Fibroblast of mammary gland (primary cell): ENCODE measurements at regions not wholly inside any gene's neighbourhood (a gene's known extent, or its start where the extent isn't known, plus 50 kb on each side); places are given as distances from the start of the nearest gene placed in this dataset.
"Not testable (repeated sequence)": the region's sequence is repeated elsewhere in the genome, so short reads cannot be mapped to it uniquely, and the experiment has no call there.

Experiments used
- DNase-seq: peaks from one replicate; pipeline ENCODE4 v3.0.0-alpha.2; 2010; ENCODE audit warnings: low read depth
- H3K4me3 ChIP-seq: 2 replicates; pipeline ENCODE4 v1.5.1; 2011; ENCODE audit warnings: low read depth, mild to moderate bottlenecking, low read length, moderate library complexity; ENCODE audit not compliant: control insufficient read depth
- TF ChIP-seq, protein P1 (sequence below): conservative IDR thresholded peaks from 2 replicates; pipeline ENCODE4 v1.5.1; 2011; ENCODE audit warnings: low read depth, low read length, inconsistent platforms; ENCODE audit not compliant: control insufficient read depth, insufficient read depth

DNA sequence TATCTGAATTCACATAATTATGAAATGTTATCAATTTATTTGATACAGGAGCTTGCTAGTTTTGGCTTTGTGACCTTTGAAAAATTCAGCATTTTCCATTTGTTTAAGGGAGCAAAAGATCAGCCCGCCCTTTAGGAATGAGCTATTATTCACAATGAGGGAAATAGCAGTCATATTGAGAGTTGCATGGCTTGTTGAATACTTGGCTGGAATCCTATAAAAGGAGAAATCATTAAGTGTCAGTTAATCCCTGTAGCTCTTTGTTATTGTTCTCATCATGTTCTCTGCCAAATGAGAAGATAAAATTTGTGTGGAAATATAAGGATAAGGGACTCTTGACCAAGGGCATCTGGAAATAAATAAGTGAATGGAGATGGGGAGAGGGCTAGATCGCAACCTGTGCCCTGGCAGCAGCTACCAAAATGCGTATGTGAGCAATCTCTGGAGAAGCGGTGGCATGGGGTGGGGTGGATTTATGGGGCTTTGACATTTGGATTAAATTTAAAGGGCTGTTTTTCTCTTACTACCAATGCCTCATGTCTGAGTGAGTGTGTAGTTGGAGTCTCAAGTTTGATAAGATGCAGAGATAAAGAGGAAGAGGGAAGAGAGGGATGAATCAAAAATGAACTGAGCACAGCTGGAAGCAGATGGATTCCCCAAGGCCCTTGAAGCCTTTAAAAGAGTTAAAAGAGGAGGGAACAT lies 237.6 kb downstream of the NNT start:
- TF ChIP-seq, protein P1, sequence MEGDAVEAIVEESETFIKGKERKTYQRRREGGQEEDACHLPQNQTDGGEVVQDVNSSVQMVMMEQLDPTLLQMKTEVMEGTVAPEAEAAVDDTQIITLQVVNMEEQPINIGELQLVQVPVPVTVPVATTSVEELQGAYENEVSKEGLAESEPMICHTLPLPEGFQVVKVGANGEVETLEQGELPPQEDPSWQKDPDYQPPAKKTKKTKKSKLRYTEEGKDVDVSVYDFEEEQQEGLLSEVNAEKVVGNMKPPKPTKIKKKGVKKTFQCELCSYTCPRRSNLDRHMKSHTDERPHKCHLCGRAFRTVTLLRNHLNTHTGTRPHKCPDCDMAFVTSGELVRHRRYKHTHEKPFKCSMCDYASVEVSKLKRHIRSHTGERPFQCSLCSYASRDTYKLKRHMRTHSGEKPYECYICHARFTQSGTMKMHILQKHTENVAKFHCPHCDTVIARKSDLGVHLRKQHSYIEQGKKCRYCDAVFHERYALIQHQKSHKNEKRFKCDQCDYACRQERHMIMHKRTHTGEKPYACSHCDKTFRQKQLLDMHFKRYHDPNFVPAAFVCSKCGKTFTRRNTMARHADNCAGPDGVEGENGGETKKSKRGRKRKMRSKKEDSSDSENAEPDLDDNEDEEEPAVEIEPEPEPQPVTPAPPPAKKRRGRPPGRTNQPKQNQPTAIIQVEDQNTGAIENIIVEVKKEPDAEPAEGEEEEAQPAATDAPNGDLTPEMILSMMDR = no peak
- no peak overlapping the region for H3K4me3 ChIP-seq
- DNase-seq = peak; percentile 53

DNA sequence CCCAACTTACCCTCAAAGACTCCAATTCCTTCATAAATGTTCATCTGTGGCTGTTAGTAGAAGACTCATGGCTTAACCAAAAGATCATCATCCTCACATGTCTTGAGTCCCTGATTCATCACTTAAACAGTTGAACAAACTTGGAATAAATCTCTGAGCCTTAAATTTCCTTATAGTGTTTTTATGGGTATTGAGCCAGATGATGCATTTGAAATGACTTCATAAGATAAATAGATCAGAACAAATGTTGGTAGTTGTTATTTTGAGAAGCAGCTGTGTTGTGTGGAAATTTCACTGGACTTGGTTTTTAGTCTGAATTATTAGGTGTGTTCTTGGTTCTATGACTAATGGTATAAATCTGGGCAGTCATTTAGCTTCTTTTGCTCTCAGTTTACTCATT lies 236.2 kb downstream of the NNT start:
- TF ChIP-seq, protein P1 = no peak
- DNase-seq = peak; percentile 98

DNA sequence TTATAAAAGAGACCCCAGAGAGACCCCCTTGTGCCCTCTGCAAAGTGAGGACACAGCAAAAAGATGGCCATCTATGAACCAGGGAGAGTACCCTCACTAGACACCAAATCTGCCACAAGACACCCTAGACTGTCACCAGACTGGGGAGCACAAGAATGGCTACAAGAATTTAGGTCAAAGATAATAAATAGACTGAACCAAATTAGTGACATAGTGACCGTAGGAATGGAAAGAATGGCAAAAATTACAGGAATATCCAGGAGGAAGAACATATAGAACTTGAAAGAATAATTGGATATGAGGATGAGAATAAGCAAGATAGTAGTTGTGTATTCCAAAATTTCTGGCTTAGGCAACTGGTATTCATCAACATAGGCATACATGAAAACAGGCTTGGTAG lies 235.0 kb downstream of the NNT start:
- TF ChIP-seq, protein P1 = no peak
- no peak for DNase-seq
- no peak overlapping the region for H3K4me3 ChIP-seq

More for the DNA sequence above, 236.2 kb downstream of the NNT start:
- H3K4me3 ChIP-seq = no peak overlapping the region

DNA sequence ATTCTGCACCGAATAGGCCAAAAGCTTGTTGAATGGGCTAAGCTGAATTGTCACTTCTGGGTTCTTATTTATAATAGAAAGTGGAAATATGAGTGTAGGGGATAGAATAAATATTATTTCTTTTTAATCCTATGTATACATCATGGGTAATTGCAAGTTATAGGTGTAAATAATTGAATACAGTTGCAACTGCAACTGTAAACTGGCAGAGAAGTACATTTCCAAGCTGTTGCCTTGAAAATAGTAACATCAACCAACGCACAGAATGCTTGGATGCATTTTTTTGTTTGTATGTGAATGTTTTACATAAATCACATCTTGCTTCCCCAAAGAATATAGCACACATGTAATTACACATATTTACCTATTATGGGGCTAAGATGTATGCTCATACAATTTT lies 234.1 kb downstream of the NNT start:
- TF ChIP-seq, protein P1 = no peak
- no peak for DNase-seq

DNA sequence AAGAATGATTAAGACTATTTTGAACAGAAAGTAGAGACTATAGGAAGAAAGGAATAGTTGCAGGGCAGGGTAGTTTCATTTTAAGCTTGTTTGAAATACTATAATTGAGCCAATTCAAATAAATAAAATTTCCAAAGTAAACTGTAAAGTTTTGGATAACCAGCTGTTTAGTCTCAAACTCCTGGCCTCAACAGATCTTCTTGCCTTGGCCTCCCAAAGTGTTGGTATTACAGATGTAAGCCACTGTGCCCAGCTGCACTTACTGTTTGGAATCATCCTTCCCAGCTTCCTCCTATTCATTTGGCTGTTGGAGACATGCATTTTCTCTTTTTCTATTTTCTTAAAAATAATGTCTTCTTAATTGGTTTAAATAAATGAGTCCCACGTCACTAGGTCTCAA lies 231.0 kb downstream of the NNT start:
- H3K4me3 ChIP-seq = no peak overlapping the region
- TF ChIP-seq, protein P1 = no peak
- no peak for DNase-seq

More for the DNA sequence above, 234.1 kb downstream of the NNT start:
- no peak overlapping the region for H3K4me3 ChIP-seq

DNA sequence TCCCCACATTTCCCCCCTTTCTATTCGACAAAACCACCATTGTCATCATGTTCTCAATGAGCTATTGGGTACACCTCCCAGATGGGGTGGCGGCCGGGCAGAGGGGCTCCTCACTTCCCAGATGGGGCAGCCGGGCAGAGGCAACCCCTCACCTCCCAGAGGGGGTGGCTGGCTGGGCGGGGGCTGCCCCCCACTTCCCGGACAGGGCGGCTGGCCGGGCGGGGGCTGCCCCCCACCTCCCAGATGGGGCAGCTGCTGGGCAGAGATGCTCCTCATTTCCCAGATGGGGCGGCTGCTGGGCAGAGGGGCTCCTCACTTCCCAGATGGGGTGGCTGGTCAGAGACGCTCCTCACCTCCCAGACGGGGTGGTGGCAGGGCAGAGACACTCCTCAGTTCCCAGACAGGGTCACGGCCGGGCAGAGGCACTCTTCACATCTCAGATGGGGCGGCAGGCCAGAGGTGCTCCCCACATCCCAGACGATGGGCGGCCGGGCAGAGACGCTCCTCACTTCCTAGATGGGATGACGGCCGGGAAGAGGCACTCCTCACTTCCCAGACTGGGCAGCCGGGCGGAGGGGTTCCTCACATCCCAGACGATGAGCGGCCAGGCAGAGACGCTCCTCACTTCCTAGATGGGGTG lies 221.5 kb downstream of the NNT start:
- not testable (repeated sequence) for H3K4me3 ChIP-seq, DNase-seq

DNA sequence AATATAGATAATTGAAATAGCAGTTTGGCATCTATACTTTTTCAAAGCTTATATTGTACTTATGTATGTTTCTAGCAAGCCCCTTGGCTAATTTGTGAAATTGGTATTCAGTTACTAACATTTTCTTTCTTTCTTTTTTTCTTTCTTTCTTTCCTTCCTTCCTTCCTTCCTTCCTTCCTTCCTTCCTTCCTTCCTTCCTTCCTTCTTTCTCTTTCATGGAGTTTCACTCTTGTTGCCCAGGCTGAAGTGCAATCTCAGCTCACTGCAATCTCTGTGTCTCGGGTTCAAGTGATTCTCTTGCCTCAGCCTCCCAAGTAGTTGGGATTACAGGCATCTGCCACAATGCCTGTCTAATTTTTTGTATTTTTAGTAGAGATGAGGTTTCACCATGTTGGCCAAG lies 215.4 kb downstream of the NNT start:
- DNase-seq, H3K4me3 ChIP-seq: not testable (repeated sequence)
